GM21515 (cell line): ENCODE measurements at regions not wholly inside any gene's neighbourhood (a gene's known extent, or its start where the extent isn't known, plus 50 kb on each side); places are given as distances from the start of the nearest gene placed in this dataset.
"Not testable (repeated sequence)": the region's sequence is repeated elsewhere in the genome, so short reads cannot be mapped to it uniquely, and the experiment has no call there.

Experiments used
- ATAC-seq: cut with Tn5 transposase; IDR thresholded peaks from one replicate; pipeline ENCODE4 v1.9.1; 2021; ENCODE audit not compliant: unreplicated experiment

- ATAC-seq = no peak
These were observed 111.0 kb upstream of the TOX3 start for GRCh38 chr16:52657924-52658323.

- not testable (repeated sequence) for ATAC-seq
These were observed 109.0 kb upstream of the TOX3 start for GRCh38 chr16:52655916-52656315.

DNA sequence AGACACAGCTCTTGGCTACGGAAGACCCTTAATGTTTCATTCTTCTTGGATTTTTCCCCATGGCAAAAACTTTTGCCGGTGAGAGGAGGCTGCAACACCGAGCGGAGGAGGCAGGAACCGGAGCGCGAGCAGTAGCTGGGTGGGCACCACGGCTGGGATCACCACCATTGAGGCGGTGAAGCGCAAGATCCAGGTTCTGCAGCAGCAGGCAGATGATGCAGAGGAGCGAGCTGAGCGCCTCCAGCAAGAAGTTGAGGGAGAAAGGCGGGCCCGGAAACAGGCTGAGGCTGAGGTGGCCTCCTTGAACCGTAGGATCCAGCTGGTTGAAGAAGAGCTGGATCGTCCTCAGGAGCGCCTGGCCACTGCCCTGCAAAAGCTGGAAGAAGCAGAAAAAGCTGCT lies 108.2 kb upstream of the TOX3 start:
- ATAC-seq = not testable (repeated sequence)

- ATAC-seq = no peak
These were observed 105.1 kb upstream of the TOX3 start for GRCh38 chr16:52652033-52652432.

GRCh38 chr16:52650789-52651188 lies 103.8 kb upstream of the TOX3 start:
- ATAC-seq = no peak

DNA sequence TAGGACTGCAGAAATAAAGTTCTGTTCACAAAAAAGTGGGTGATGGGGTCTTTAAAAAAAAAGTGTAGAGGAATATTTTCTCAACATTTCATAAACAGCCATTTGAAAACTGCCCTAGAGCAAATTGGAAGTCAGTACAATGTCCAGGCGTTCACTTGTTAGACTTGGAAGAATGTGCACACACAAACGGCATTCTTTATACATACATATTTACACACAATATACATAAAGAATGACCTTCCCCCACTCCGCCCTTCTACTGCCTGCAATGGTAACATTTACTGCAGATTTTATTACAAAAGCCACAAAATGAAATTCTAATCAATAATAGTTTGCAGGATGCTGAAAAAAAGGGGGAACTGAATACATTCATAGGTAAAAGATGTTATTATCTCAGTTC lies 103.4 kb upstream of the TOX3 start:
- ATAC-seq = no peak

DNA sequence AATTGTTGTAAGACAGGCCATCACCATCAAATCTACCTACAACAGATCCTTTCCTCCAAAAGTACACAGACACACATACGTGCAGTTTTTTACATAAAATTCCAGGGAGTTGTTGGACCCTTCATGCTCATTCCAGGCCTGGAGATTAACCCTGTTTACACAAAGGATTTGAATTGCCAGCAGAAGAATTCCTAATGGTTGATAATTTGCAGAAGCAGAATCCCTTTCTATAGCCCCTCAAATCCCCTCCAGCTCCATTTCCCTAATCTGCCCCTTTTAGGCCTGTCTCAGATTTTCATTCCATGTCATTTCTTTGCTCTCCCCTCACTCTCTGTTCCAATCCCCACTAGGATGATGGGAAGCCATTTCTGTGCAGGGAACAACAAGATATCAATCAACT lies 102.9 kb upstream of the TOX3 start:
- no peak for ATAC-seq

GRCh38 chr16:52647588-52647987 lies 100.6 kb upstream of the TOX3 start:
- no peak for ATAC-seq

- no peak for ATAC-seq
These were observed 96.1 kb upstream of the TOX3 start for GRCh38 chr16:52643006-52643405.

DNA sequence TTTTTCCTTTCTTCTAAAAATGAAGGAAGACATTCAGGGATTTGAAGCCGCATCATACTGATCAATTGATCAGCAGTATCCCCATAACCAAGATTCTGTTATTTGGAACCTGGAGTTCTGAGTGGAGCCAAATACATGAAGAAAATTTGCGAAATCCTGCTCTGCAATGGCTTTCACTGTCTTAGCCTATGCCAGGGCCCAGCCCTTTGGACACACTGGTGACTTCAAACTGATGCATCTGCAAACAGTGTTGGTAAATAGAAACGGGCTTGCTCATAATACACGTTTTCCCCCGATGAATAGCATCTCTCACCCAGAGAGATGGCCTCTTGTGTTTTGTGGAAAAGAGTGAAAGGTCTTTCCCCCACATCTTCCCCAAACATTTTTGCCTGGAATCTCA lies 87.6 kb upstream of the TOX3 start:
- no peak for ATAC-seq

DNA sequence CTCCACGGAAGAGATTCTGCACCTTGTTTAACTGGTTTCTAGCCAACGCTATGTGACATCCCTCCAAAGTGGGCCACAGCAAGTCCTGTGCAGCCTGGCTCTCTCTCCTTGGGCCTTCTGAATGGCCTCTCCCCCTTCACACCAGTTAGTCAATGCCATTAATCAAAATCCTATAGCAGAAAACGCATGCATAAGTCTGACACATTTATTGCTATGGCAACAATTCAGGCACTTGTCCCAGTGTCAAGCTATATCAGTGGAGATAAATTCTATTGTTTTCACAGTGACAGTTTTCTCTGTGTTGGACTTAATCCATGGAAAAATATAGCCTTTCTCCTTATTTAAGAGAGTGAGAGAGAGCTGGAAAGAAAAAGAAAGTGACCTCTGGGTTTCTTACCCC lies 87.2 kb upstream of the TOX3 start:
- no peak for ATAC-seq

GRCh38 chr16:52633230-52633629 lies 86.3 kb upstream of the TOX3 start:
- ATAC-seq = no peak

DNA sequence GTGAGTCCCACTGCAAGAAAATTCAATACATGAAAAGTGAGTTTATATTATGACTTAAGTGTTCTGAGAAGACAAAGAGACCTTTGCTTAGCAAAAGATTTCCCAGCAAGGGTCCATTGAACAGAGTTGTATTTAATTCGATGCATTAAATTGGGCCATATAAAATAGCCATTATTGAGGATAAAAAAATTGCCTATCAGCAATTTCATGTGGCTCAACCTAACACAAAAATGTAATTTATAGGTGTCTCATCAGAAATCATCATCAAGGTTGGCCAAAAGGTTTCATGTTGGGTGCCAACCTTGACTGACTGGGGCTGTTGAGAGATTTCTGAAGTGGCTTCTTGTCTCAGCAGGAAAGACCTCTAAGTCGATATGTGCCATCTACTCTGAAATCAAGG lies 84.8 kb upstream of the TOX3 start:
- no peak for ATAC-seq

- ATAC-seq = no peak
These were observed 83.8 kb upstream of the TOX3 start for GRCh38 chr16:52630711-52631110.

GRCh38 chr16:52629296-52629695 lies 82.4 kb upstream of the TOX3 start:
- ATAC-seq = no peak

DNA sequence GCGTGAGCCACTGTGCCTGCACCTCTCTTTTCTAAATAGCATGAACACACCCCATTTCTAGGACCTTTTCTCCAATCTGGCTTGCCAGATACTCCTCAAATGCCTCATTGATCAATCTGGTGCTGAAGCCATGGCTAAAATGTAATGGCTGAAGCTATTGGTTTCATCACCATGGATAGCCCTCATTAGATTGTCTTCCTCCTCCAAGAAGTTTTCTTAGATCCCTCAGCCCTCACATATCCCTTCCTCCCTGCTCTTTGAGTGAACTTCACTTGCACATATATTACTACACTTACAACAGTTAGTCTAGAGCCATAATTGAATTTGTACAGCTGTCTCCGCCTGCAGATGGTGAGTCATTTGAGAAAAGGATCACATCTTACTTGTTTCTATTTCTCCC lies 77.9 kb upstream of the TOX3 start:
- ATAC-seq = no peak

DNA sequence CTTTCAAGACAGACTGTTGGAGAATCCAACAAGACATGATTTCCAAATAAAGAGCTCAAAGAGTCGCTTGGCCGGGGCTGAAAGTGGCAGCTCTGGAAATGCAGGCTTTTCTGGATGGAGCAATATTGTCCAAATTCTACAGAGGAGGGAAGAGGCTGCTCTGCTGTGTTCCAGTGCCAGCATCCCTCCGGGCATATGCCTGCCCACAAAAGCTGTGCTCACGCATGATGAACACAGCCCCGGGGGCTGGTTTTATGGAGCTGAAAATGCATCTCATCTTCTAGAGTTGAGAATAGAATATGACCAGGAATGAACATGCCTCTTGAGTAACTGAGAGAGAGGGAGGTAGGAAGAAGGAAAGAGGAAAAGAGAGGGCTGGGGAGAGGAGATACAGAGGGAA lies 74.7 kb upstream of the TOX3 start:
- no peak for ATAC-seq

DNA sequence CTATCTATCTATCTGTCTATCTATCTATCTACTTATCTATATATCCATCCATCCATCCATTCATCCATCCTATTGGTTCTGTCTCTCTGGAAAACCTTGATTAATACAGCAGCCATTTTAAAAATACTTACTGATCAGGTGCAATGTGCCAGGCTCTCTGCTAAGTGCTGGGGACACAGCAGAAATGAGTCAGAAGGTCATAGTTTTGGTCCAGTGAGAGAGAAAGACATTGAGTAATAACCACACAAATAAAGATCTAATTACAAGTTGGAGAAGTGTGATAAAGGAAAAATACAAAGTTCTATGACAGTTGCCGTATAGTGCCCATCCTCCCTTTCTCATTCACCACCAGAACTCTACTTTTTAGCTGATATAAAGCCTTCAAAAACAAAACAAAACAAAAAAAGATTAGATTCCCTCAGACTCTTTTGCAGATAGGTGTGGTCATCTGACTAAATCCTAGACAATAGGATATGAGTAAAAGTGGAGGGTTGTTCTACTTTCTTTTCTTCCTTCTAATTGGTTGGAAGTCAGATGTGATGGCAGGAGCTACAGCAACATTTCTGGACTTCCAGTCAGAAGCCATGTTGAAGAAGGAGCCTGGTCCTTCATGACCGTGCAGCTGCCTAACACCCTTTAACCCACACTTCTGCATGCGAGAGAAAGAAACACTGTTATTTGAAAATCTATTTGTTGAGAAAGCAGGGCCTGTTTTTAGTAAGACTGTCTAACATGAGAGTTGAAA lies 72.0 kb upstream of the TOX3 start:
- ATAC-seq = no peak

- no peak for ATAC-seq
These were observed 70.6 kb upstream of the TOX3 start for GRCh38 chr16:52617591-52617990.

DNA sequence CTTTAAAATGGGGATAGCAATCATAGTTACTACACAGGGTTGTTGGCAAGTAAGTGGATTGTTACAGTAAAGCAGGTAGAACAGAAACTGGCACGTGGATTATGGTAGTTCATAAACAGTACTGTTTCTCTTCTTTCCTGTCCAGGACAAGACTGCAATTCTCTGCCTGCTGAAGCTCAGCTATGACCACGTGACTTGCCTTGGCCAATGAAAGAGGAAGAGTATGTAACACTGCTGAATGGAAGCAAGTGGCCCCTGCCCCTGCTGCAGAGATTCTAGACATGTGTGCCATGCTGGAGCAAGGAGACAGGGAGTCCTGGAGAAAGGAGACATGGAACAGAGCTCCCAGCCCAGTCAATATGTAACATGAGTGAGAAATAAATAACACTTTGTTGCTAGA lies 66.6 kb upstream of the TOX3 start:
- no peak for ATAC-seq

- ATAC-seq = no peak
These were observed 65.1 kb upstream of the TOX3 start for GRCh38 chr16:52611817-52612673.

GRCh38 chr16:52603015-52603414 lies 56.1 kb upstream of the TOX3 start:
- no peak for ATAC-seq
